ENCODE measurements at regions not wholly inside any gene's neighbourhood (a gene's known extent, or its start where the extent isn't known, plus 50 kb on each side); places are given as distances from the start of the nearest gene placed in this dataset.
"Not testable (repeated sequence)": the region's sequence is repeated elsewhere in the genome, so short reads cannot be mapped to it uniquely, and the experiment has no call there.

DNA sequence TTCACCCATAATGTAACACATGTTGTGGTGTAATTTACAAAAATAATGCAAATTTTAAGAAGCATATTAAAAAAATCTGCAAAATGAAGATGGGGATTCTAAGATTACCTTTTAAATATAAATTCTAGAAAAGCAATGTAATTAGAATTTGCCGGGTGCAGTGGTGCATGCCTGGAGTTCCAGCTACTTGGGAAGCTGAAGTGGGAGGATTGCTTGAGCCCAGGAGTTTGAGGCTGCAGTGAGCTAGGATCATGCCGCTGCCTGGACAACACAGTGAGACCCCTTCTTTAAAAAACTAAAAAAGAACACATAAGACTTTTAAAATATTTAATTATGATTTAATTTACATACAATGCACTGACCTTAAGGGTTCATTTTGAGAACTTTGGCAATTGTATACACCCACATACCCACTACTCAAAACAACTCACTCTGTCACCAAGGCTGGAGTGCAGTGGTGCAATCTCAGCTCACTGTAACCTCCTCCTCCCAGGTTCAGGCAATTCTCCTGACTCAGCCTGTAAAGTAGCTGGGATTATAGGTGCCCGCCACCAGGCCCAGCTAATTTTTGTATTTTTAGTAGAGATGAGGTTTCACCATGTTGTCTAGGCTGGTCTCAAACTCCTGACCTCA is 134.0 kb upstream of the TBL1XR1 start:
- ChIA-PET POLR2A (no interaction called here), CTCF (interaction anchor here (1.1 kb wide), 1 partner anchor 15 kb away, joined by 3 read pairs; no protein-coding TSS in a partner anchor)
- no peak overlapping the region for H3K4me3 Mint-ChIP-seq
- ATAC-seq, result no peak
- H3K27me3 Mint-ChIP-seq (ENCODE audit: low read depth), result no peaks in the 10 kb centered on the region
- DNase-seq, result no peak
- H3K27ac Mint-ChIP-seq, result no peak overlapping the region
- H3K9me3 Mint-ChIP-seq (ENCODE audit: insufficient read depth), result no peaks in the 10 kb centered on the region
- peaks cover 16% of the 10 kb centered on the region for H3K4me1 Mint-ChIP-seq (ENCODE audit: low read depth)
- no peaks in the 10 kb centered on the region for H3K36me3 Mint-ChIP-seq (ENCODE audit: low read depth)

DNA sequence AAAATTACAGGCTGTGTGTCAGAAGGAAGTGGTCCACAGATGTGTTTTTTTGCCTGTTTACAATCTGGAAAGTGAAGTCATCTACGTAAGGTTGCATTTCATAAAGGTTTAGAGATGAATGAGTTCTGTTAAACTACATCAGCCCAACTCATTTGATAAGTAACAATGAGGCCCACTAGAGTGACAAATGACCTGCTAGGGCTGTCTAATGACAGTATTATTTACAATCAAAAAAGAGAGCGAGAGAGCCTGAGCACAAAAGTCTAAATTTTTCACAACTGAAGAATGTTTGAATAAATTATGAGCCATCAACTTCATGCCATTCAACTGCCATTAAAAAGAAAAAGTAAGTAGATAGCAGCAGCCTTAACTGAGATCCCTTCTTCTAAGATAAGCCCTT is 135.7 kb upstream of the TBL1XR1 start:
- Mint-ChIP-seq H3K9me3 (ENCODE audit: insufficient read depth) (no peaks in the 10 kb centered on the region), H3K4me3 (no peak overlapping the region), H3K27me3 (ENCODE audit: low read depth) (no peaks in the 10 kb centered on the region), H3K4me1 (ENCODE audit: low read depth) (peaks cover 27% of the 10 kb centered on the region), H3K27ac (no peak overlapping the region), H3K36me3 (ENCODE audit: low read depth) (no peaks in the 10 kb centered on the region)
- POLR2A ChIA-PET, result interaction anchor here (0.6 kb wide), 1 partner anchor 137 kb away, joined by 3 read pairs; no protein-coding TSS in a partner anchor
- CTCF ChIA-PET, result no interaction called here
- ATAC-seq (no peak), DNase-seq (no peak)

DNA sequence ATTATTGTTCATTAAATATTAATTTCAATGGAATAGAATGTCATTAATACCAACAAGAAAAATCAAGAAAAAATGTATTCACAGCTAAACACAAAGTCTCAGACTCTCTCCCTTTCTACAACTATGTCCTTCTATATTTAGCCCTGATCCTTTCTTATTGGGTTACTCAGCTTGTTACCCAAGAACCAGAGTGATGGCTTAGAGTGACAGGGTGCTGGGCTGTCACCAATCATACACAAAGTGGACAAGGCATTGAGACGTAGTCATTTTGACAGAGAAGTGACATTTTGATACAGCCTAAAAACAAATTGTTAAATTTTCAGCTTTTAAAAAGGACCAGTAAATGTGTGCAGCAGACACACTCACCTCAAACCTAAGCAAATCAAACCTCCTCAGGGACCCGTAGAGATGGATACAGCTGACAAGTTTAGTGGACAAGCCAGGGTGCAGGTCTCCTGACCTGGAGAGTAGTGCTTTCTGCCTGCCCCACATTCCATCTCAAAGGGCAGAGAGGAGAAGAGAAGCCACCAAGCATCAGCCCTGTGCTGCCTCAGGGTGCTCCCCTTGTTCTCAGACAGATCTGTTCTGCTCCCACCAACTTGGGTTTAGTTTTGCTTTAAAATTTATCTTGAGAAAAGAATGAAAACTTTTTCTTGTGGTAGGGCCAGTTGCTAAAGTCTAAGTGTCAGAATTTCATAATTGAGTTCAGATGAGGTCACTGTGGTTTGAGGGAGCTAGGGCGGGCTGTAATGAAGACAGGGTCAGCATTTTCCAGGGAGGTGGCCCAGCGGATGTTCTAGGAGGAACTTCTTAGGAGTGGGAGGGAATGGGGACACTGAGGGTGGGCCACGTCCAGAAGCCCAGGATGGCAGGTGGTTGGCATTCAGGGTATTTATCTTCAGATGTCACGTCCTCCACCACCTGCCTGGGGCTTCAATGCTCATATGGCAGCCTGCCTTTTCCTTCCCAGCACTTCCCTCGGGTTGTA is 136.5 kb upstream of the TBL1XR1 start:
- H3K27me3 Mint-ChIP-seq (ENCODE audit: low read depth), result no peaks in the 10 kb centered on the region
- H3K27ac Mint-ChIP-seq, result no peak overlapping the region
- no peaks in the 10 kb centered on the region for H3K9me3 Mint-ChIP-seq (ENCODE audit: insufficient read depth)
- peaks cover 34% of the 10 kb centered on the region for H3K4me1 Mint-ChIP-seq (ENCODE audit: low read depth)
- H3K36me3 Mint-ChIP-seq (ENCODE audit: low read depth), result no peaks in the 10 kb centered on the region
- DNase-seq, result no peak
- CTCF ChIA-PET, result no interaction called here
- no peak for ATAC-seq
- POLR2A ChIA-PET, result interaction anchor here (0.6 to 1.0 kb wide), 2 partner anchors 136 to 138 kb away, joined by 3 read pairs; no protein-coding TSS in a partner anchor
- no peak overlapping the region for H3K4me3 Mint-ChIP-seq

DNA sequence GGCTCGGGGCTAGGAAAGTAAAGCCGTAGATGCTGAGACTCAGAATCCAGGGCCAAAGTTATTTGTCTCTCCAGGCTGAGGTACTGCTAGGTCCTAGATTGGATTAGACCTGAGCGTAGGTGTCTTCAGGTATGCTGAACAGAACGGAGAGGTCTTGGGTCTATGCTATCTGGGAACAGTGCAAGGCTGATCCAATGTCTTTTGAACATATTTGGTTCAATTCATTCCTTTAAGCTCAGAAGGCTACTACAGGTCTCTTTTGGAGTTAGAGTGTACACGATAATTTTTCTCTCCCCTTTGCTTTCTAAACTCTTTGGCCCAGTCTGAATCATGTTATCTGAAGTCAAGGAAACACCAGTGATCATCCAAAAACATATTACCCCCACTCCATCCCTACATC is 137.5 kb upstream of the TBL1XR1 start:
- H3K27me3 Mint-ChIP-seq (ENCODE audit: low read depth), result no peaks in the 10 kb centered on the region
- no peak for ATAC-seq
- DNase-seq, result no peak
- no peak overlapping the region for H3K4me3 Mint-ChIP-seq
- POLR2A ChIA-PET, result no interaction called here
- no peak overlapping the region for H3K27ac Mint-ChIP-seq
- no peaks in the 10 kb centered on the region for H3K9me3 Mint-ChIP-seq (ENCODE audit: insufficient read depth)
- CTCF ChIA-PET, result no interaction called here
- H3K36me3 Mint-ChIP-seq (ENCODE audit: low read depth), result no peaks in the 10 kb centered on the region
- H3K4me1 Mint-ChIP-seq (ENCODE audit: low read depth), result peaks cover 42% of the 10 kb centered on the region

DNA sequence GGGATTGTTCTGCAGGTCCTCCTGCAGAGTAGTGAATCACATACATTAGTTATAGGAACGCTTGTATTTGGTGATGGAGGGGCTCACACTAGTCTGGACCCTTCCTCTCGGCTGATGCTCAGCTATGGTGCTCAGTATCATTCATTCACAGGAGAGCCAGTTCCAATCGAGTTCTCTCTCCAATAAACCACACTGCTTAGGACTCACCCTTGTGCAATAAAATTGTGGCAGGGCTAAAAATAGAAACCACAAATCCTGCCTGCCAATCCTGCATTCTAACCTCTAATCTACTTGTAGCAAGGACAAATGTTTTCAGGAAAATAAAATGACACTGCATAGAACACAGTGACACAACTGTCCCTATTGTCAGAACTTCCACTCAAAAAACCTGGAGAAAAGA is 138.4 kb upstream of the TBL1XR1 start:
- Mint-ChIP-seq H3K4me3 (no peak overlapping the region), H3K27me3 (ENCODE audit: low read depth) (no peaks in the 10 kb centered on the region), H3K36me3 (ENCODE audit: low read depth) (no peaks in the 10 kb centered on the region), H3K4me1 (ENCODE audit: low read depth) (peaks cover 42% of the 10 kb centered on the region), H3K27ac (no peak overlapping the region), H3K9me3 (ENCODE audit: insufficient read depth) (no peaks in the 10 kb centered on the region)
- POLR2A ChIA-PET, result no interaction called here
- ATAC-seq, result no peak
- CTCF ChIA-PET, result no interaction called here
- no peak for DNase-seq

DNA sequence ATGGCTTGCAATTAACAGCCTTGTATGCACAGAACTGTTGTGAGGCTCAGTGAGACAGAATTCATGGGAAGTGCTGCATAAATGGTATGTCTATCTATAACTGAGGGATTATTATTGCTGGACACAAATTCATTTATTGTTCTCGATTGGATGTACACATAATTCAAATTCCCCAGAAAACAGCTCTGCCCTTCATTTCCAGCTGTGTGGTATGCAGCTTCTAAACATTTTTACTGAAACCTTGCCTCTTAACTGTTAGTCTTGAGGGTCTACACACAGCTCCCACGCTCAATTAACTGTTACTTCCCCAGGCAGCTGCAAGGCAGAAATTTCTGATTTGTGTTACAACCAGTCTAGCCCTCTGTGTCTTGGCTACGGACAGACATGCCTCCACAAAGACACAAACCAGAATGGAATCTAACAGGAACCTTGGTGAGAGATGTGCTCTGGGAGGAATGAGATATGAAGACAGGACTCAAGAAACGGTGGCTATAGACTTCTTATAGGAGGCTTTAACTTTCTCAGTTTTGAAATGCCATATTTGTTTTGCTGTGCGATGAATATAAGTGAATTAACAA is 139.7 kb upstream of the TBL1XR1 start:
- Mint-ChIP-seq H3K4me3 (no peak overlapping the region), H3K9me3 (ENCODE audit: insufficient read depth) (no peaks in the 10 kb centered on the region), H3K27ac (no peak overlapping the region), H3K36me3 (ENCODE audit: low read depth) (no peaks in the 10 kb centered on the region), H3K27me3 (ENCODE audit: low read depth) (no peaks in the 10 kb centered on the region), H3K4me1 (ENCODE audit: low read depth) (peaks cover 42% of the 10 kb centered on the region)
- CTCF ChIA-PET, result interaction anchor here (0.7 to 1.6 kb wide), 4 partner anchors 9 to 23 kb away, joined by 3 to 4 read pairs (median 3); no protein-coding TSS in a partner anchor
- POLR2A ChIA-PET, result interaction anchor here (1.3 to 1.7 kb wide), 3 partner anchors 9 to 138 kb away, joined by 3 to 8 read pairs (median 6); no protein-coding TSS in a partner anchor
- DNase-seq (no peak), ATAC-seq (no peak)

DNA sequence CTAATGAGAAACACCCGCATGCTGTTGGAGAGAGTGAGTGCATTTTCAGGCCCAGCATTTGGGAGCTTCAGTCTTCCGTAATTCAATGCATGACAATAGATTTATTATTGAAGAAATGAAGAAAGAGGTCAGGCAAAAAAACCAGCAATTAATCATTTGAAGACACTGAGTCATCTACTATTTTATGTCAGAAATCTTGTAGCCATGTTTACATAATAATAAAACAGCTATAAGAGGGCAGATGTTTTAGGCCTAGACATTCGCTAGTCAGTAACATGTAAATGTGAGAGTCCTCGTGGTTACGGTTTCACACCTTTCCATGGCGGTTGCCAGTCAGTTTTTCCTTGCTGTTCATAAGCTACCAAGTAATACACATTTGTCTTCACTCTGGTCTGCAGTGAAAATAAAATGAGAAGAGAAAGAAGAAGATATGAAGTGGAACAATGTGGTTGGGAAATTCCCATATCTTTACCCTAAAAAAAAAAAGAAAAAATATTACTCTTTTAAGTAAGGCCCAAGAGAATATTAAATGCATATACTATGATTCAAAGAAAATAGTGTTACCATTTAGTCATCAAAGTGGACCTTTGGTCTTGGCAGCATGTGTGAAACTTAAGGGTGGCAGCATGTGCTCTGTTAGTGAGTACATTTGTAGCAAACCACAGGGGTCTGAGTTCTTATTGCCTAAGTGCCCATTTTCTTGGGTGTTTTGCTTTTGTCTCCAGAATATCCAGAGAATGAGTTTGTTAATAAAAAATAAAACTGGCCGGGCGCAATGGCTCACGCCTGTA is 140.5 kb upstream of the TBL1XR1 start:
- CTCF ChIA-PET, result interaction anchor here (0.7 to 1.6 kb wide), 6 partner anchors 8 to 22 kb away, joined by 3 to 4 read pairs (median 3); no protein-coding TSS in a partner anchor
- no peaks in the 10 kb centered on the region for H3K9me3 Mint-ChIP-seq (ENCODE audit: insufficient read depth)
- H3K36me3 Mint-ChIP-seq (ENCODE audit: low read depth), result no peaks in the 10 kb centered on the region

DNA sequence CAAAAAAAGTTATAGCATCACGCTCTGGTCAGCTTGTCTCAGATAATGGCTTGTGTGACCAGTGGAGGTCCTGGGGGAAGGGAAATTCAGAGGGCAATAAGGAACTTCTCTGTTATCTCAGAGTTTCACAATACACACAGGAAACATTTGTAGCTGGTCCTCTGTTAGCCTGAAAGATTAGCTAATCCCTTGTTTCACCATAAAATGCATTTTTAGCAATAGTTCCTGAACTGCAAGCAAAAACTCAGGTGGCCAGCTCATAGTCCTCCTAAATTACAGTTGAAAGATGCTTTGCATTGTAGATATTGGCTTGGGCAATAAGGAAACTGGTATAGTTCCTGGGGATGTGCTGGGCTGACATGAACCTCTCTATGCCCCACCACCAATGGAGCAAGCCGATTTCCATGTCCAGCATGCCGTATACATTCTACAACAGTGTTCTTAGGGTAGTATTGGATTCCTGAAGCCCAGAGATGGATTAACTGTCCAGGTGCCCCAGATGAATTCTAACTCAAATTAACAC is 141.5 kb upstream of the TBL1XR1 start:
- Mint-ChIP-seq H3K4me3 (no peak overlapping the region), H3K27me3 (ENCODE audit: low read depth) (no peaks in the 10 kb centered on the region), H3K36me3 (ENCODE audit: low read depth) (no peaks in the 10 kb centered on the region), H3K27ac (peak overlapping the region; percentile 68), H3K4me1 (ENCODE audit: low read depth) (peaks cover 34% of the 10 kb centered on the region), H3K9me3 (ENCODE audit: insufficient read depth) (no peaks in the 10 kb centered on the region)
- DNase-seq (no peak), ATAC-seq (peak; percentile 2)
- ChIA-PET POLR2A (interaction anchor here (1.5 kb wide), 1 partner anchor 21 kb away, joined by 5 read pairs; no protein-coding TSS in a partner anchor), CTCF (interaction anchor here (0.9 to 1.2 kb wide), 2 partner anchors 14 to 21 kb away, joined by 3 read pairs; no protein-coding TSS in a partner anchor)

More for the DNA sequence above, 140.5 kb upstream of the TBL1XR1 start:
- Mint-ChIP-seq H3K4me3 (no peak overlapping the region), H3K4me1 (ENCODE audit: low read depth) (peaks cover 40% of the 10 kb centered on the region), H3K27ac (no peak overlapping the region), H3K27me3 (ENCODE audit: low read depth) (no peaks in the 10 kb centered on the region)
- DNase-seq (peak; percentile 61), ATAC-seq (peak; percentile 78)
- POLR2A ChIA-PET, result interaction anchor here (1.3 to 1.7 kb wide), 4 partner anchors 8 to 139 kb away, joined by 3 to 8 read pairs (median 6); no protein-coding TSS in a partner anchor

DNA sequence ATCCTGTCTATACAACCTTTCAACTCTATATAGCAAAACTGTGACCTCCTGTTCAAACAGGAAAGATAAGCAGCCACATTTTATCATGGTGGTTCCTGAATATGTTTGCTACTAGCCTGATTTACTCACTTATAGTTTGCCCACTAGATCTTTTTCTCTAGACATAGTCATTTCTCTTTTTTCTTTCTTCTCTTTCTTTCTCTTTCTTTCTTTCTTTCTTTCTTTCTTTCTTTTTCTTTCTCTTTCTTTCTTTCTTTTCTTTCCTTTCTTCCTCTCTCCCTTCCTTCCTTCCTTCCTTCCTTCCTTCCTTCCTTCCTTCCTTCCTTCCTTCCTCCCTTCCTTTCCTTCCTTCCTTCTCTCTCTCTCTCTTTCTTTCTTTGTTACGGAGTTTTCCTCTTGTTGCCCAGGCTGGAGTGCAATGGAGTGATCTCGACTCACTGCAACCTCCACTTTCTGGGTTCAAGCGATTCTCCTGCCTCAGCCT is 142.0 kb upstream of the TBL1XR1 start:
- peak overlapping the region; percentile 68 for H3K27ac Mint-ChIP-seq
- not testable (repeated sequence) for H3K9me3 Mint-ChIP-seq (ENCODE audit: insufficient read depth)

DNA sequence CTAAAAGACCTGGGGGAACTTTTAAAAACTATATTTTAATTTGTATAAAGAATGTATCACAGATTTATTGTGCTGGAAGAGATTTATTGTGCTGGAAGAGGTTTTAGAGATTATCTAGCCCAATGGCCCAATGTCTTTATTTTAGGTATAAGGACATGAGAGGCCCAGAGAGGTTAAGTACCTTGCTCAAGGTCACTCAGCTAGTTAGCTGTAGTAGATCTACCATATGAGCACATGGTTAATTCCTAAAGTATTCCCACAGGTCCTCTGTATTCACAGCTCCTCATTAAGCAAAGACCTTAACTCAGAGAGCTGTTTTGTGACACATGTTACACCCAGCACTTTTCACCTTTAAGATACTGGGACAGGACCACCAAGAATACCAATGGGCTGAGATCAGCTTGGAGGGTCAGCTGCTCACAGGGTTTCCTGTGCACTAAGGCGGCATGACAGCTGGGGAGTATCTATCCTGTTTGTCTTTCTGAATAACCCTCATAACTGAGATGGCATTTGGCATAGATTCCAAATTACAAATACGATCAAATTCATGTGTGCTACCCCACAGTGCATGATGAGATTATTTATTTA is 143.1 kb upstream of the TBL1XR1 start:
- Mint-ChIP-seq H3K9me3 (ENCODE audit: insufficient read depth) (no peaks in the 10 kb centered on the region), H3K27me3 (ENCODE audit: low read depth) (no peaks in the 10 kb centered on the region), H3K36me3 (ENCODE audit: low read depth) (no peaks in the 10 kb centered on the region), H3K4me3 (no peak overlapping the region), H3K4me1 (ENCODE audit: low read depth) (peaks cover 37% of the 10 kb centered on the region), H3K27ac (no peak overlapping the region)
- ATAC-seq (no peak), DNase-seq (no peak)
- CTCF ChIA-PET, result interaction anchor here (1.4 kb wide), 1 partner anchor 11 kb away, joined by 3 read pairs; no protein-coding TSS in a partner anchor
- POLR2A ChIA-PET, result no interaction called here

More for the DNA sequence above, 142.0 kb upstream of the TBL1XR1 start:
- H3K27me3 Mint-ChIP-seq (ENCODE audit: low read depth); H3K4me3 Mint-ChIP-seq; H3K36me3 Mint-ChIP-seq (ENCODE audit: low read depth); CTCF ChIA-PET; DNase-seq: not testable (repeated sequence)
- POLR2A ChIA-PET, result interaction anchor here (1.5 kb wide), 1 partner anchor 21 kb away, joined by 5 read pairs; no protein-coding TSS in a partner anchor
- peak; percentile 37 for ATAC-seq
- peaks cover 29% of the 10 kb centered on the region for H3K4me1 Mint-ChIP-seq (ENCODE audit: low read depth)
